GM12878 (cell line): ENCODE measurements at regions not wholly inside any gene's neighbourhood (a gene's known extent, or its start where the extent isn't known, plus 50 kb on each side); places are given as distances from the start of the nearest gene placed in this dataset.

Experiments
- ATAC-seq: fragments of 200-7000 bp; cut with Tn5 transposase; 3 replicates; pipeline ENCODE4 v1.9.1; 2020; ENCODE audit warnings: mild to moderate bottlenecking, moderate library complexity
- BruUV-seq: library from RNA; stranded (reverse); fragments of 400-500 nt; replicated peaks from 2 replicates; lab custom pipeline; 2021; lab: Mats Ljungman, UMichigan
- CTCF ChIA-PET: fragments of 300-600 bp; sonication (Branson Sonifier 250); formaldehyde crosslinking; extraction: SDS; loops from one replicate; lab custom pipeline; 2021; ENCODE audit warnings: inconsistent platforms; lab: Yijun Ruan, JAX
- POLR2A ChIA-PET: fragments of 350-600 bp; formaldehyde crosslinking; extraction: SDS; loops from one replicate; lab custom pipeline; 2021; ENCODE audit warnings: inconsistent platforms; lab: Charles Lee
- RAD21 ChIA-PET: fragments of 300-600 bp; sonication (Branson Sonifier 250); formaldehyde crosslinking; loops from one replicate; lab custom pipeline; 2023; ENCODE audit warnings: antibody characterized with exemption; ENCODE audit not compliant: unreplicated experiment; lab: Charles Lee
- SMC1A ChIA-PET: fragments of 300-600 bp; sonication (Branson Sonifier 250); formaldehyde crosslinking; loops from one replicate; lab custom pipeline; 2023; ENCODE audit not compliant: unreplicated experiment, uncharacterized antibody; lab: Charles Lee
- DNase-seq: peaks from one replicate; pipeline ENCODE4 v3.0.0-alpha.2; 2011; ENCODE audit warnings: low read depth, low spot score
- FAIRE-seq: peaks from 3 replicates; lab custom pipeline; 2011; peaks lifted over from hg19 to GRCh38; lab: Jason Lieb, UNC
- H2AFZ ChIP-seq: 2 replicates; pipeline ENCODE4 v1.6.0; 2011; ENCODE audit warnings: low read depth, low read length, control low read depth; ENCODE audit not compliant: control insufficient read depth
- H3K27ac ChIP-seq: 2 replicates; pipeline ENCODE4 v1.5.1; 2011; ENCODE audit warnings: control low read depth; ENCODE audit not compliant: control insufficient read depth, insufficient read depth
- H3K27me3 ChIP-seq, 2 experiments: replicated peaks in 1 of 2; 2 replicates each; pipeline versions ENCODE4 v1.6.0 to v1.6.1; 2011; ENCODE audit warnings: low read length in 1 of 2; ENCODE audit not compliant: control insufficient read depth in 2 of 2, insufficient read depth in 2 of 2
- H3K36me3 ChIP-seq, 2 experiments: 2 replicates each; pipeline ENCODE4 v1.5.1; 2011; ENCODE audit warnings: low read length in 1 of 2; ENCODE audit not compliant: control insufficient read depth in 2 of 2, insufficient read depth in 2 of 2
- H3K4me1 ChIP-seq: 2 replicates; pipeline ENCODE4 v1.6.1; 2011; ENCODE audit warnings: mild to moderate bottlenecking, low read length, moderate library complexity, mixed read lengths; ENCODE audit not compliant: control insufficient read depth, insufficient read depth
- H3K4me2 ChIP-seq: 2 replicates; pipeline ENCODE4 v1.6.0; 2011; ENCODE audit warnings: control low read depth; ENCODE audit not compliant: control insufficient read depth, insufficient read depth
- H3K4me3 ChIP-seq: fragments of 200-600 bp; sonication (generic); 2 replicates; pipeline ENCODE4 v1.5.1; 2016
- H3K79me2 ChIP-seq: 2 replicates; pipeline ENCODE4 v1.6.0; 2011; ENCODE audit warnings: low read length; ENCODE audit not compliant: control insufficient read depth, insufficient read depth
- H3K9ac ChIP-seq: 2 replicates; pipeline ENCODE4 v1.8.0; 2011; ENCODE audit warnings: low read length, control low read depth, mixed read lengths; ENCODE audit not compliant: control insufficient read depth, insufficient read depth
- H3K9me3 ChIP-seq: replicated peaks from 3 replicates; pipeline ENCODE4 v1.5.1; 2011; ENCODE audit warnings: mild to moderate bottlenecking, low read length; ENCODE audit not compliant: control insufficient read depth, insufficient read depth
- H4K20me1 ChIP-seq: 2 replicates; pipeline ENCODE4 v1.6.0; 2011; ENCODE audit not compliant: control insufficient read depth, insufficient read depth
- CTCF ChIP-seq, 3 experiments: IDR thresholded peaks in 2 of 3; conservative IDR thresholded peaks in 1 of 3; 2 replicates each; pipeline ENCODE4 v1.5.1; 2011; ENCODE audit warnings: low read depth in 3 of 3, low read length in 3 of 3, mild to moderate bottlenecking in 3 of 3, control low read depth in 2 of 3, moderate library complexity in 2 of 3, inconsistent platforms in 1 of 3, mixed read lengths in 1 of 3; ENCODE audit not compliant: control insufficient read depth in 2 of 3, insufficient read depth in 1 of 3; ENCODE audit errors: extremely low read depth in 1 of 3
- FOS ChIP-seq: IDR thresholded peaks from 3 replicates; pipeline ENCODE4 v1.6.1; 2011; ENCODE audit warnings: borderline replicate concordance; ENCODE audit not compliant: insufficient read length; ENCODE audit errors: extremely low read depth
- POLR2A ChIP-seq: IDR thresholded peaks from 2 replicates; pipeline ENCODE4 v1.6.1; 2011; ENCODE audit warnings: low read depth, mild to moderate bottlenecking, low read length
- POLR2AphosphoS2 ChIP-seq: IDR thresholded peaks from 2 replicates; pipeline ENCODE4 v1.6.1; 2011; ENCODE audit warnings: low read depth, mild to moderate bottlenecking, low read length, improper control_type of control experiment, moderate library complexity
- TARDBP ChIP-seq: IDR thresholded peaks from 2 replicates; pipeline ENCODE4 v1.6.1; 2016; ENCODE audit warnings: borderline replicate concordance
- TCF3 ChIP-seq: IDR thresholded peaks from 2 replicates; pipeline ENCODE4 v1.6.1; 2012; ENCODE audit warnings: low read depth, mild to moderate bottlenecking, low read length, borderline replicate concordance; ENCODE audit not compliant: insufficient read depth
- ZNF687 ChIP-seq: fragments of 450-650 bp; IDR thresholded peaks from 2 replicates; pipeline ENCODE4 v1.6.1; 2017; ENCODE audit warnings: mild to moderate bottlenecking, moderate library complexity
- WGBS: methylation state at CpG from one replicate; pipeline ENCODE4 v1.1.6; 2016; ENCODE audit warnings: low lambda C conversion rate; ENCODE audit not compliant: insufficient replicate concordance, insufficient coverage; ENCODE audit errors: missing lambda C conversion rate; 5-methylcytosine and 5-hydroxymethylcytosine counted together
- in situ Hi-C: fragments of 300-500 bp; cut with MboI; formaldehyde crosslinking; loops from 9 replicates; pipeline ENCODE4 v1.14.3; 2018; ENCODE audit warnings: mixed read lengths
- intact Hi-C: fragments of 100-400 bp; cut with micrococcal nuclease; formaldehyde crosslinking; loops from one replicate; pipeline ENCODE4 v1.14.2; 2022; ENCODE audit not compliant: unreplicated experiment

GRCh38 chr22:22709719-22710445 is 65.5 kb downstream of the GGTLC2 start:
- SMC1A ChIA-PET: interaction anchor here (1.0 to 2.0 kb wide), 7 partner anchors 9 to 249 kb away, joined by 3 to 11 read pairs (median 4); no protein-coding TSS in a partner anchor
- intact Hi-C loops: loop anchor here (5.0 kb wide), 1 partner anchor 37 kb away; no protein-coding TSS in a partner anchor
- WGBS: 10% methylated on average over 4 of the region's 4 CpGs
- H2AFZ ChIP-seq: no peak overlapping the region
- peaks cover 12% of the 10 kb centered on the region; the same call in 1 of the 2 replicates for H3K4me1 ChIP-seq
- no peak for TF ChIP-seq TCF3
- 0 out of 6 replicates have a peak, but pooled peaks of 1 of the 3 experiments have one; percentile 20 for TF ChIP-seq CTCF (IDR thresholded peaks at IDR 0.05 in 2 of 3, conservative IDR thresholded peaks at IDR 0.05 in 1 of 3; ENCODE audit: control insufficient read depth in 2 of 3, extremely low read depth in 1 of 3, insufficient read depth in 1 of 3, low read depth in 3 of 3, low read length in 3 of 3)
- no peak for TF ChIP-seq POLR2A
- no peak for TF ChIP-seq ZNF687
- no peak for TF ChIP-seq FOS
- TF ChIP-seq TARDBP: no peak
- no peak for TF ChIP-seq POLR2AphosphoS2
- in situ Hi-C loops: loop anchor here (5.0 kb wide), 1 partner anchor 37 kb away; no protein-coding TSS in a partner anchor
- BruUV-seq: no TSS peak
- FAIRE-seq (no peak), DNase-seq (no peak), ATAC-seq (no peak)
- no peaks in the 10 kb centered on the region for H3K27me3 ChIP-seq
- no peaks in the 10 kb centered on the region for H3K79me2 ChIP-seq
- POLR2A ChIA-PET: interaction anchor here (1.5 kb wide), 1 partner anchor 10 kb away, joined by 4 read pairs; no protein-coding TSS in a partner anchor
- no peak overlapping the region for H3K27ac ChIP-seq
- no peaks in the 10 kb centered on the region for H4K20me1 ChIP-seq
- no peak overlapping the region for H3K9ac ChIP-seq
- H3K4me2 ChIP-seq: no peak overlapping the region
- CTCF ChIA-PET: interaction anchor here (0.9 to 3.0 kb wide), 18 partner anchors 8 to 124 kb away, joined by 3 to 43 read pairs (median 6); no protein-coding TSS in a partner anchor
- RAD21 ChIA-PET: interaction anchor here (0.7 to 1.8 kb wide), 6 partner anchors 10 to 122 kb away, joined by 3 to 13 read pairs (median 6); no protein-coding TSS in a partner anchor
- H3K4me3 ChIP-seq: no peak overlapping the region
- H3K36me3 ChIP-seq: no peaks in the 10 kb centered on the region
- no peaks in the 10 kb centered on the region for H3K9me3 ChIP-seq
